Gastrocnemius medialis (tissue), 4 donors: ENCODE measurements at regions not wholly inside any gene's neighbourhood (a gene's known extent, or its start where the extent isn't known, plus 50 kb on each side); places are given as distances from the start of the nearest gene placed in this dataset.

Source experiments
- ATAC-seq, 2 donors: fragments of 150-250 bp; one replicate each; pipeline ENCODE4 v1.9.1; 2016
- DNase-seq, 2 donors: peaks; one replicate each; pipeline ENCODE4 v3.0.0-alpha.2; 2019
- H3K27ac ChIP-seq, 4 donors: fragments of 200-600 bp; sonication (generic); 1 replicate in 1 of 4; 2 replicates in 3 of 4; pipeline ENCODE4 v1.5.1; 2016 to 2018; ENCODE audit warnings: mild to moderate bottlenecking in 2 of 4, moderate library complexity in 1 of 4
- H3K27me3 ChIP-seq, 3 donors: fragments of 200-600 bp; sonication (generic) in 2 of 3; 1 replicate in 1 of 3; 2 replicates in 2 of 3; pipeline versions ENCODE4 v1.5.1 to v1.6.0; 2016 to 2019; ENCODE audit warnings: mild to moderate bottlenecking in 1 of 3, moderate library complexity in 1 of 3
- H3K36me3 ChIP-seq, 2 donors: fragments of 200-600 bp; sonication (generic) in 1 of 2; one replicate each; pipeline ENCODE4 v1.5.1; 2017 to 2018
- H3K4me1 ChIP-seq, 2 donors: fragments of 200-600 bp; sonication (generic) in 1 of 2; one replicate each; pipeline ENCODE4 v1.5.1; 2016 to 2017; ENCODE audit warnings: mild to moderate bottlenecking in 2 of 2
- H3K4me3 ChIP-seq, 4 donors: fragments of 200-600 bp; sonication (generic) in 3 of 4; 1 replicate in 1 of 4; 2 replicates in 3 of 4; pipeline ENCODE4 v1.5.1; 2016 to 2019; ENCODE audit warnings: mild to moderate bottlenecking in 2 of 4
- H3K9me3 ChIP-seq, 3 donors: fragments of 200-600 bp; sonication (generic) in 2 of 3; 1 replicate in 1 of 3; 2 replicates in 2 of 3; pipeline ENCODE4 v1.5.1; 2016 to 2019
- POLR2A ChIP-seq, 2 donors: fragments of 450-650 bp; IDR thresholded peaks; one replicate each; pipeline ENCODE4 v1.6.1; 2017; ENCODE audit warnings: antibody characterized with exemption in 2 of 2, mild to moderate bottlenecking in 2 of 2, moderate library complexity in 2 of 2
- in situ Hi-C, 4 donors: fragments of 200-750 bp; cut with MboI; loops; one replicate each; pipeline versions ENCODE4 v1.15.0 to v1.8.0; 2017; ENCODE audit warnings: low sequenced_read_pairs in 4 of 4
- intact Hi-C: fragments of 100-400 bp; cut with DNase I; formaldehyde crosslinking; loops from one replicate; pipeline ENCODE4 v1.15.1; 2023; ENCODE audit warnings: low total_unique reads
- TF ChIP-seq, protein P1 (sequence below), 5 experiments: fragments of 450-650 bp in 3 of 5; fragments of 200-600 bp in 2 of 5; sonication (generic) in 2 of 5; IDR thresholded peaks in 4 of 5; conservative IDR thresholded peaks in 1 of 5; 1 replicate in 4 of 5; 2 replicates in 1 of 5; pipeline ENCODE4 v1.5.1; 2016 to 2019; ENCODE audit warnings: antibody characterized with exemption in 5 of 5, mild to moderate bottlenecking in 3 of 5, moderate library complexity in 3 of 5

DNA sequence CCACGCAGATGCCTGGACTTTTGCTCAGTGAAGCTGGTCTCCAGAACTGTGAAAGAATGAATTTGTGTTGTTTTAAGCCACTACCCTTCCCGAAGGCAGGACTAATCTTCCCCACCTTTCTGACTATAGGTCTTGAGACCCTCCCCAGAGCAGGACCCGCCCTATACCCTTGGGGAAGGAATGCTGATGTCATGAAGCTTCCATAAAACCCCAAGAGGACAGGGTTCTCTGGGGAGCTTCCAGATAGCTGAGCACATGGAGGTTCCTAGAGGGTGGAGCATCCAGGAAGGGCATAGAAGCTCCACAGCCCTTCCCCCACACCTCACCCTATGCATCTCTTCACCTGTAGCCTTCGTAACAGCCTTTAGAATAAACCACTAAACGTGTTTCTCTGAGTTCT, 287.8 kb downstream of the SOX9 start:
- Histone ChIP-seq H3K9me3 (no peaks in the 10 kb centered on the region), H3K27me3 (no peaks in the 10 kb centered on the region), H3K4me3 (no peak overlapping the region), H3K36me3 (no peaks in the 10 kb centered on the region), H3K27ac (no peak overlapping the region), H3K4me1 (peaks cover 0 to 3% of the 10 kb centered on the region in 2 donors)
- intact Hi-C loops: no loop called here
- in situ Hi-C loops: loop anchor here in 1 of 4 donors (25.0 kb wide), 1 partner anchor 246 kb away; no protein-coding TSS in a partner anchor
- ATAC-seq (no peak), DNase-seq (no peak)
- TF ChIP-seq, protein P1, sequence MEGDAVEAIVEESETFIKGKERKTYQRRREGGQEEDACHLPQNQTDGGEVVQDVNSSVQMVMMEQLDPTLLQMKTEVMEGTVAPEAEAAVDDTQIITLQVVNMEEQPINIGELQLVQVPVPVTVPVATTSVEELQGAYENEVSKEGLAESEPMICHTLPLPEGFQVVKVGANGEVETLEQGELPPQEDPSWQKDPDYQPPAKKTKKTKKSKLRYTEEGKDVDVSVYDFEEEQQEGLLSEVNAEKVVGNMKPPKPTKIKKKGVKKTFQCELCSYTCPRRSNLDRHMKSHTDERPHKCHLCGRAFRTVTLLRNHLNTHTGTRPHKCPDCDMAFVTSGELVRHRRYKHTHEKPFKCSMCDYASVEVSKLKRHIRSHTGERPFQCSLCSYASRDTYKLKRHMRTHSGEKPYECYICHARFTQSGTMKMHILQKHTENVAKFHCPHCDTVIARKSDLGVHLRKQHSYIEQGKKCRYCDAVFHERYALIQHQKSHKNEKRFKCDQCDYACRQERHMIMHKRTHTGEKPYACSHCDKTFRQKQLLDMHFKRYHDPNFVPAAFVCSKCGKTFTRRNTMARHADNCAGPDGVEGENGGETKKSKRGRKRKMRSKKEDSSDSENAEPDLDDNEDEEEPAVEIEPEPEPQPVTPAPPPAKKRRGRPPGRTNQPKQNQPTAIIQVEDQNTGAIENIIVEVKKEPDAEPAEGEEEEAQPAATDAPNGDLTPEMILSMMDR (IDR thresholded peaks at IDR 0.05 in 4 of 5, conservative IDR thresholded peaks at IDR 0.05 in 1 of 5): no peak
- no peak for TF ChIP-seq POLR2A (IDR thresholded peaks at IDR 0.05)

- TF ChIP-seq, protein P1 (IDR thresholded peaks at IDR 0.05 in 4 of 5, conservative IDR thresholded peaks at IDR 0.05 in 1 of 5): no peak
- TF ChIP-seq POLR2A (IDR thresholded peaks at IDR 0.05): no peak
- no peaks in the 10 kb centered on the region for H3K9me3 ChIP-seq
- intact Hi-C loops: no loop called here
- no peaks in the 10 kb centered on the region for H3K36me3 ChIP-seq
- DNase-seq (no peak), ATAC-seq (no peak)
- H3K27me3 ChIP-seq: no peaks in the 10 kb centered on the region
- H3K27ac ChIP-seq: no peak overlapping the region
- in situ Hi-C loops: loop anchor here in 1 of 4 donors (25.0 kb wide), 1 partner anchor 247 kb away; no protein-coding TSS in a partner anchor
- no peak overlapping the region for H3K4me3 ChIP-seq
- H3K4me1 ChIP-seq: peaks cover 0 to 3% of the 10 kb centered on the region in 2 donors
These were observed 288.7 kb downstream of the SOX9 start for GRCh38 chr17:72409405-72410002.

GRCh38 chr17:72411124-72411563, 290.3 kb downstream of the SOX9 start:
- in situ Hi-C loops (loop anchor here in 1 of 4 donors (25.0 kb wide), 1 partner anchor 249 kb away; no protein-coding TSS in a partner anchor), intact Hi-C loops (no loop called here)
- Histone ChIP-seq H3K27me3 (no peaks in the 10 kb centered on the region), H3K36me3 (no peaks in the 10 kb centered on the region), H3K27ac (no peak overlapping the region), H3K4me3 (no peak overlapping the region), H3K9me3 (no peaks in the 10 kb centered on the region), H3K4me1 (peaks cover 0 to 3% of the 10 kb centered on the region in 2 donors)
- DNase-seq (no peak), ATAC-seq (no peak)
- no peak for TF ChIP-seq POLR2A (IDR thresholded peaks at IDR 0.05)
- TF ChIP-seq, protein P1 (IDR thresholded peaks at IDR 0.05 in 4 of 5, conservative IDR thresholded peaks at IDR 0.05 in 1 of 5): no peak

DNA sequence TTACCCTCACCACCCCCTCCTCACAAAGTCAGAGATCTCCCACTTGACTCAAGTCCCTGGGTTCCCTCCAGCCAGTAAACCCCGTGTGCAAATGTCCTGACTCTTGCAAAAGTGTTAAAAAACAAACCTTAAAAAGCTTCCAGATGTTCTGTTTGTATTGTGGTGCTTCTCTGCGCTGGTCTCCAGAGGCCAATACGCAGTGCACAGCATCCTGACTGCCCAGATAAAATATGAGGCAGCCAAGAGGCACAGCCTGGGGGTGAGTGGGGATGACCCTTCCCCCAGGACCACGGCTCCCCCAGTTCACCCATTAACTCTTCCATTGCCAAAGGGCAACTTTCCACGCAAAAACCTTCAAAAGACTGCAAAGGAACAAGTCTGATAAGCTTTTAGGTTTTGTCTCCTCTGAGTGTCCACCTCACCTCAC, 291.8 kb downstream of the SOX9 start:
- intact Hi-C loops (no loop called here), in situ Hi-C loops (loop anchor here in 1 of 4 donors (25.0 kb wide), 1 partner anchor 250 kb away; no protein-coding TSS in a partner anchor)

More for the DNA sequence above, 291.8 kb downstream of the SOX9 start:
- H3K9me3 ChIP-seq: peaks cover 0 to 7% (median 0%) of the 10 kb centered on the region in 3 donors
- H3K4me3 ChIP-seq: no peak overlapping the region
- H3K27ac ChIP-seq: no peak overlapping the region
- H3K27me3 ChIP-seq: peaks cover 0 to 4% (median 0%) of the 10 kb centered on the region in 3 donors
- H3K4me1 ChIP-seq: no peaks in the 10 kb centered on the region
- ATAC-seq (peak; percentile 47 to 51), DNase-seq (peak in 1 of 2 donors; percentile 19)
- TF ChIP-seq POLR2A (IDR thresholded peaks at IDR 0.05): no peak
- TF ChIP-seq, protein P1 (IDR thresholded peaks at IDR 0.05 in 4 of 5, conservative IDR thresholded peaks at IDR 0.05 in 1 of 5): no peak
- no peaks in the 10 kb centered on the region for H3K36me3 ChIP-seq
